DOHH2 (cell line): ENCODE measurements at regions not wholly inside any gene's neighbourhood (a gene's known extent, or its start where the extent isn't known, plus 50 kb on each side); places are given as distances from the start of the nearest gene placed in this dataset.

Experiments used
- H3F3A ChIP-seq: fragments of 200-600 bp; sonication (generic), shearing (Covaris generic); 2 replicates; pipeline ENCODE4 v1.6.0; 2016; ENCODE audit warnings: antibody characterized with exemption, mild to moderate bottlenecking; ENCODE audit not compliant: control insufficient read depth, insufficient read depth
- H3K27ac ChIP-seq: fragments of 200-600 bp; sonication (generic); 2 replicates; pipeline ENCODE4 v1.5.1; 2014; ENCODE audit warnings: low read depth, mild to moderate bottlenecking, low read length, moderate library complexity
- H3K27me3 ChIP-seq: fragments of 200-600 bp; sonication (generic); 2 replicates; pipeline ENCODE4 v1.6.1; 2014; ENCODE audit warnings: mild to moderate bottlenecking, low read length, mixed read lengths; ENCODE audit not compliant: control insufficient read depth
- H3K36me3 ChIP-seq: fragments of 200-600 bp; sonication (generic); 2 replicates; pipeline ENCODE4 v1.6.1; 2014; ENCODE audit warnings: mild to moderate bottlenecking, low read length, moderate library complexity, mixed read lengths; ENCODE audit not compliant: control insufficient read depth
- H3K4me1 ChIP-seq: fragments of 200-600 bp; sonication (generic); 2 replicates; pipeline ENCODE4 v1.6.1; 2014; ENCODE audit warnings: mild to moderate bottlenecking, low read length, mixed read lengths; ENCODE audit not compliant: control insufficient read depth
- H3K4me2 ChIP-seq: fragments of 200-600 bp; sonication (generic); 2 replicates; pipeline ENCODE4 v1.6.0; 2014; ENCODE audit warnings: mild to moderate bottlenecking, low read length, moderate library complexity
- H3K4me3 ChIP-seq: fragments of 200-600 bp; sonication (generic); 2 replicates; pipeline ENCODE4 v1.5.1; 2014; ENCODE audit warnings: mild to moderate bottlenecking, low read length, mixed read lengths
- H3K79me2 ChIP-seq: fragments of 200-600 bp; sonication (generic); 2 replicates; pipeline ENCODE4 v1.6.1; 2014; ENCODE audit warnings: mild to moderate bottlenecking, low read length, mixed read lengths; ENCODE audit not compliant: control insufficient read depth
- H3K9me2 ChIP-seq: fragments of 200-600 bp; sonication (generic); replicated peaks from 2 replicates; pipeline ENCODE4 v1.6.1; 2014; ENCODE audit warnings: mild to moderate bottlenecking, low read length, mixed read lengths; ENCODE audit not compliant: control insufficient read depth
- H3K9me3 ChIP-seq: fragments of 200-600 bp; sonication (generic); 2 replicates; pipeline ENCODE4 v1.6.1; 2014; ENCODE audit warnings: antibody characterized with exemption, low read length, mixed read lengths; ENCODE audit not compliant: control insufficient read depth, insufficient read depth
- H4K20me1 ChIP-seq: fragments of 200-600 bp; sonication (generic); 2 replicates; pipeline ENCODE4 v1.6.0; 2014; ENCODE audit warnings: low read depth, mild to moderate bottlenecking, antibody characterized with exemption, low read length, moderate library complexity; ENCODE audit not compliant: control insufficient read depth, insufficient read depth
- EZH2phosphoT487 ChIP-seq: fragments of 200-600 bp; sonication (generic); IDR thresholded peaks from 2 replicates; pipeline ENCODE4 v1.6.1; 2017; ENCODE audit warnings: borderline replicate concordance, mild to moderate bottlenecking, antibody characterized with exemption, low read length, moderate library complexity, mixed read lengths
- TF ChIP-seq, protein P1 (sequence below): fragments of 200-600 bp; sonication (generic); IDR thresholded peaks from one replicate; pipeline ENCODE4 v1.5.1; 2014; ENCODE audit warnings: antibody characterized with exemption, mild to moderate bottlenecking, low read depth, low read length; ENCODE audit not compliant: poor library complexity, severe bottlenecking

DNA sequence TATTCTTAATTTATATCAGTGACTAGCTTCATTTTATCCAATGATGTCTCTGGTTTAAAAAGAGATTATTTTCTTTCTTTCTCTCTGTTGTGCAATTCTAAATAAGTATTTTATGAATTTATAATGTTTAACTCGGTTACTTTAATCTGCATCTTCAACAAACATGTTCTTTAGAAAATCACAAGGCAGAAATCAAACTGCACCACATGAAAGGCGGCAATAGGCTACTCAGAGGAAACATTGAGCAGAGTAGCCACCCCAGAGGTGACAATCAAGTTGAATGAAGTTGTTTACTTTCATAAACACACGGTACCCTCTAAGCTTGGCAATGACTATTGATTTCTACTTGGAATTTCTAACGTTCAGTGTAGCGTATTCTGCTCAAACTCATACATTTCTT lies 677.8 kb upstream of the ROBO1 start:
- TF ChIP-seq, protein P1, sequence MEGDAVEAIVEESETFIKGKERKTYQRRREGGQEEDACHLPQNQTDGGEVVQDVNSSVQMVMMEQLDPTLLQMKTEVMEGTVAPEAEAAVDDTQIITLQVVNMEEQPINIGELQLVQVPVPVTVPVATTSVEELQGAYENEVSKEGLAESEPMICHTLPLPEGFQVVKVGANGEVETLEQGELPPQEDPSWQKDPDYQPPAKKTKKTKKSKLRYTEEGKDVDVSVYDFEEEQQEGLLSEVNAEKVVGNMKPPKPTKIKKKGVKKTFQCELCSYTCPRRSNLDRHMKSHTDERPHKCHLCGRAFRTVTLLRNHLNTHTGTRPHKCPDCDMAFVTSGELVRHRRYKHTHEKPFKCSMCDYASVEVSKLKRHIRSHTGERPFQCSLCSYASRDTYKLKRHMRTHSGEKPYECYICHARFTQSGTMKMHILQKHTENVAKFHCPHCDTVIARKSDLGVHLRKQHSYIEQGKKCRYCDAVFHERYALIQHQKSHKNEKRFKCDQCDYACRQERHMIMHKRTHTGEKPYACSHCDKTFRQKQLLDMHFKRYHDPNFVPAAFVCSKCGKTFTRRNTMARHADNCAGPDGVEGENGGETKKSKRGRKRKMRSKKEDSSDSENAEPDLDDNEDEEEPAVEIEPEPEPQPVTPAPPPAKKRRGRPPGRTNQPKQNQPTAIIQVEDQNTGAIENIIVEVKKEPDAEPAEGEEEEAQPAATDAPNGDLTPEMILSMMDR = no peak
- TF ChIP-seq EZH2phosphoT487 = no peak
- no peak overlapping the region for H3K27ac ChIP-seq
- H3K4me1 ChIP-seq = no peaks in the 10 kb centered on the region

DNA sequence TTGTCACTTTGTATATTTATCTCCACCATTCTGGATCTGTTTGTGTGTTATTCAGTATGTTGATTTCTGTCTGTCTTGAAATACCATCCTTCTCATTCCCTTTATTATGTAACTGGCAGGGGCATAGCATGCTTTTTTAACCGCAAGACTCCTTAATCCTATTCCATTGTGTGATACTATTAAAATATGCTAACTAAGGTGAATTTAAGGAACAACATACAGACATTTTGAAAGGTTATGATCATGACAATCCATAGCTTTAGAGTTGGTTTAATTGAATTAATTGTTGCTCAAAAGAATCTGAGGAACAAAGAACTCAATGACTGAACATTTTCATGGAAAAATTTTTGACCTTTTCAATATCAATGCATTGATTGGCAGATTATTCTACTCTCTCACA lies 677.3 kb upstream of the ROBO1 start:
- Histone ChIP-seq H3K9me2 (no peaks in the 10 kb centered on the region), H3F3A (no peaks in the 10 kb centered on the region), H3K27ac (no peak overlapping the region), H3K36me3 (no peaks in the 10 kb centered on the region), H4K20me1 (no peaks in the 10 kb centered on the region), H3K79me2 (no peaks in the 10 kb centered on the region), H3K4me1 (no peaks in the 10 kb centered on the region), H3K4me2 (no peak overlapping the region), H3K9me3 (no peaks in the 10 kb centered on the region), H3K27me3 (no peaks in the 10 kb centered on the region), H3K4me3 (no peak overlapping the region)
- no peak for TF ChIP-seq EZH2phosphoT487
- TF ChIP-seq, protein P1 = no peak

More for the DNA sequence above, 677.8 kb upstream of the ROBO1 start:
- Histone ChIP-seq H3K4me2 (no peak overlapping the region), H4K20me1 (no peaks in the 10 kb centered on the region), H3K4me3 (no peak overlapping the region), H3K9me3 (no peaks in the 10 kb centered on the region), H3K79me2 (no peaks in the 10 kb centered on the region), H3K9me2 (no peaks in the 10 kb centered on the region), H3K27me3 (no peaks in the 10 kb centered on the region), H3K36me3 (no peaks in the 10 kb centered on the region), H3F3A (no peaks in the 10 kb centered on the region)

DNA sequence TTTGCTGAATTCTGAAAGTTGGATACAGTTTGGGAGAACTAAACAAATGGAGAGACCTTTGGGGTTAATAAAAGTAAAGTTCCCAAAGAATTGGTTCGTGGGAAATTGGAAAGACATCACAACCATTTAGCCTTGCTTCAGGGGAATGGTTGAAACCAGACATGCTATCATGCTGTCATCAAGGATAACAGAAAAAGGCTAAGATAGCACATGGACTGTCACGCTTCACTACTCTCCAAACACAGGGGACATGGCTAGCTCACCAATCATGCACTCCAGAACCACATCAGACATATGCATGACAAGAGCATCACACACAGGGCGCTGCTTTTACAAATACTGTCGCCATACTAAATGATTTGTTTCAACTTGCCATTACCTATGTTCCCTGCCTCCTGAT lies 671.7 kb upstream of the ROBO1 start:
- Histone ChIP-seq H3K79me2 (no peaks in the 10 kb centered on the region), H3K4me1 (no peaks in the 10 kb centered on the region), H3K4me3 (no peak overlapping the region), H3K27ac (no peak overlapping the region), H3F3A (no peaks in the 10 kb centered on the region), H3K27me3 (no peaks in the 10 kb centered on the region), H4K20me1 (no peaks in the 10 kb centered on the region), H3K9me2 (no peaks in the 10 kb centered on the region), H3K9me3 (no peaks in the 10 kb centered on the region), H3K4me2 (no peak overlapping the region), H3K36me3 (no peaks in the 10 kb centered on the region)
- TF ChIP-seq EZH2phosphoT487 = no peak
- TF ChIP-seq, protein P1 = no peak

DNA sequence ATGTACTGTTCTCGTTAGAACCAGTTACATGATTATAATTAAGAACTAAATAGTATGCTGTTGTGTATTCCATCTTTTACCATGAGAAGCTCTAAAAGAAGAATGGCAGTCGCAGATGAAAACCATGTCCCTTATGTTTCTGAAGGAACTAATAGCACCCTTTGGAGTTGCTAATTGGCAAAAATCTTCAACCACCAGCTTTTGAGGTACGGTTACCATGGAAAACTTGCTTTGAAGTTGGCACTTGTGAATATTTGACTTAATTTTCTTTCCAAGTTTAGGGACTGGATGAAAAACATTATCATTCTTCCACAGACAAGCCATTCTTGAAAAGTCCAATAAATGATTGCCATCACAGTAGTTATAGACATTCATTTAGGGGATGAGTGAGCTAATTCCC lies 666.6 kb upstream of the ROBO1 start:
- H3K9me3 ChIP-seq = no peaks in the 10 kb centered on the region
- TF ChIP-seq, protein P1 = no peak
- TF ChIP-seq EZH2phosphoT487 = no peak
- no peaks in the 10 kb centered on the region for H3K4me1 ChIP-seq
- no peaks in the 10 kb centered on the region for H3K36me3 ChIP-seq
- no peaks in the 10 kb centered on the region for H4K20me1 ChIP-seq
- no peak overlapping the region for H3K27ac ChIP-seq
- no peak overlapping the region for H3K4me3 ChIP-seq
- no peak overlapping the region for H3K4me2 ChIP-seq
- H3K27me3 ChIP-seq = no peaks in the 10 kb centered on the region
- no peaks in the 10 kb centered on the region for H3K9me2 ChIP-seq
- H3F3A ChIP-seq = no peaks in the 10 kb centered on the region
- no peaks in the 10 kb centered on the region for H3K79me2 ChIP-seq
